GM19372 (cell line): ENCODE measurements at regions not wholly inside any gene's neighbourhood (a gene's known extent, or its start where the extent isn't known, plus 50 kb on each side); places are given as distances from the start of the nearest gene placed in this dataset.

Experiments
- ATAC-seq: cut with Tn5 transposase; IDR thresholded peaks from one replicate; pipeline ENCODE4 v1.9.1; 2021; ENCODE audit warnings: mild to moderate bottlenecking, low read depth, moderate library complexity; ENCODE audit not compliant: unreplicated experiment

- no peak for ATAC-seq
Measured at GRCh38 chr15:69727121-69727924, 274.7 kb downstream of the RPLP1 start.

GRCh38 chr15:69729167-69729748 is 276.6 kb downstream of the RPLP1 start:
- ATAC-seq, result no peak

- ATAC-seq, result no peak
Measured at GRCh38 chr15:69730281-69731080, 277.9 kb downstream of the RPLP1 start.

GRCh38 chr15:69731081-69731330 is 278.4 kb downstream of the RPLP1 start:
- ATAC-seq, result no peak

GRCh38 chr15:69731581-69731980 is 279.0 kb downstream of the RPLP1 start:
- no peak for ATAC-seq

GRCh38 chr15:69732133-69732532 is 279.5 kb downstream of the RPLP1 start:
- ATAC-seq, result no peak

GRCh38 chr15:69734699-69735098 is 282.1 kb downstream of the RPLP1 start:
- ATAC-seq, result no peak

GRCh38 chr15:69735121-69735520 is 282.5 kb downstream of the RPLP1 start:
- no peak for ATAC-seq

GRCh38 chr15:69736161-69736560 is 283.5 kb downstream of the RPLP1 start:
- no peak for ATAC-seq

- no peak for ATAC-seq
Measured at GRCh38 chr15:69737916-69738315, 285.3 kb downstream of the RPLP1 start.

- no peak for ATAC-seq
Measured at GRCh38 chr15:69740684-69741083, 288.1 kb downstream of the RPLP1 start.

- no peak for ATAC-seq
Measured at GRCh38 chr15:69742361-69742760, 289.7 kb downstream of the RPLP1 start.

GRCh38 chr15:69743091-69743490 is 290.5 kb downstream of the RPLP1 start:
- no peak for ATAC-seq

- no peak for ATAC-seq
Measured at GRCh38 chr15:69744391-69745162, 292.0 kb downstream of the RPLP1 start.

GRCh38 chr15:69747193-69747592 is 294.6 kb downstream of the RPLP1 start:
- no peak for ATAC-seq

GRCh38 chr15:69748131-69748530 is 295.5 kb downstream of the RPLP1 start:
- no peak for ATAC-seq

GRCh38 chr15:69748576-69749185 is 296.1 kb downstream of the RPLP1 start:
- no peak for ATAC-seq

- no peak for ATAC-seq
Measured at GRCh38 chr15:69749274-69749673, 296.7 kb downstream of the RPLP1 start.

GRCh38 chr15:69749797-69750196 is 297.2 kb downstream of the RPLP1 start:
- ATAC-seq, result no peak

- ATAC-seq, result no peak
Measured at GRCh38 chr15:69750253-69750652, 297.6 kb downstream of the RPLP1 start.

GRCh38 chr15:69751147-69751546 is 298.5 kb downstream of the RPLP1 start:
- no peak for ATAC-seq
